ENCODE measurements at regions not wholly inside any gene's neighbourhood (a gene's known extent, or its start where the extent isn't known, plus 50 kb on each side); places are given as distances from the start of the nearest gene placed in this dataset.

GRCh38 chr12:75945581-75945980, 86.0 kb downstream of the PHLDA1 start:
- TF ChIP-seq CTCF (IDR thresholded peaks at IDR 0.05) (no peak), EP300 (IDR thresholded peaks at IDR 0.05) (no peak), POLR2A (IDR thresholded peaks at IDR 0.05) (no peak)
